GM21515 (cell line): ENCODE measurements at regions not wholly inside any gene's neighbourhood (a gene's known extent, or its start where the extent isn't known, plus 50 kb on each side); places are given as distances from the start of the nearest gene placed in this dataset.
"Not testable (repeated sequence)": the region's sequence is repeated elsewhere in the genome, so short reads cannot be mapped to it uniquely, and the experiment has no call there.

Experiments used
- ATAC-seq: cut with Tn5 transposase; IDR thresholded peaks from one replicate; pipeline ENCODE4 v1.9.1; 2021; ENCODE audit not compliant: unreplicated experiment

DNA sequence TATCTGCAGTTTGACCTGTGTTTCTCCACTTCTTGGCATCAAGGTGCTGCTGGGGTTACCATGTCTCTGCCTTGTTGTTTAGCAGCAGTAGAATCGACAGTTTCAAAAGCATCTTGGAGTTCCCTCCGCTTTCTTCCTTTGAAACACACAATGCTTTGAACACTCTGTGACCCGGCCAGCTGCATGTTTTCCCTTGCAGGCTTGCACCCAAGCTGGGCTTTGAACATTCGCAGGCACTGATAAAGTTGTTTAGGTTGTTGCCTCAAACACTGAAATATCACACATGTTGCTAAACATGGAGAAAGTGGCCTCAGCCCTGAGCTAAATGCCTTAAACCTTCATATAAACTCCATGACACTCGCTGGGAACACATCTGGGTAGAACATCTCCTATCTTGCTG is 251.7 kb downstream of the TSN start:
- no peak for ATAC-seq

DNA sequence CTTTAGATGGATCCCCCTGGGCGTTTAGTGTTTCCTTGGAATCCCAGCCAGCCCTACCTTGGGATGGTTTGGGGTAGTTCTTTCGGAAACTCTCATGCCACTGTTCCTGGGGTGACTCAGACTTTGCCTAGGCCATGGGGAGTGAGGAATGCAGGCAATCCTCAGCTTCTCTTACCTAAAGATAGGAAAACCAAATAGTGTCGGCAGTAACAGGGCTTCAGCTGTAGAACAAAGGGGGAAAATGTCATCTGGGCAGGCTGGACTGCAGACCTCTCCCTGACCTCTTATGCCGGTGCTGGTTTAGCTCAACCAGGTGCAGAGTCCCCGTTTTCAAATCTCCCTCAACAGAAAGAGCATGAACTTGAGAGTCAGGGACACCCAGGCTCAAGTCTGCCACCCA is 252.1 kb downstream of the TSN start:
- no peak for ATAC-seq

DNA sequence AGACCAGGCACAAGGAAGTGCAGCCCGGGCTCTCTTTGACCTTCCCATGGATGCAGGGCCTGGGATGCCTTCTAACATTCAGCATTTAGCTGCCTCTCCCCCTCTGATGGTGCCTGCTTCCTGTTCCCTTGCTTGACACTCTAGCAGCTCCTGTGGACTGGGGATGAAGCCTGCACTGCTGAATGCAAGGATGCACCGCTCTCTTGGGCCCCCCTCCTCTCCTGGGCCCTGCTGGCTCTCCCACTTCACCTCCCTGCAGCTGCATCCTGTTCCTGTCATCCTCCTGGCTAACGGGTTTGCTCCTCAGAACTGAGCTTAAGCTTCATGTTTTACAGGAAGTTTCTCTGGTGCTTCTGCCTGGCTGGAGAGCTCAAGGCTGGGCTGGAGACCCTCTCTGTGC is 254.1 kb downstream of the TSN start:
- no peak for ATAC-seq

DNA sequence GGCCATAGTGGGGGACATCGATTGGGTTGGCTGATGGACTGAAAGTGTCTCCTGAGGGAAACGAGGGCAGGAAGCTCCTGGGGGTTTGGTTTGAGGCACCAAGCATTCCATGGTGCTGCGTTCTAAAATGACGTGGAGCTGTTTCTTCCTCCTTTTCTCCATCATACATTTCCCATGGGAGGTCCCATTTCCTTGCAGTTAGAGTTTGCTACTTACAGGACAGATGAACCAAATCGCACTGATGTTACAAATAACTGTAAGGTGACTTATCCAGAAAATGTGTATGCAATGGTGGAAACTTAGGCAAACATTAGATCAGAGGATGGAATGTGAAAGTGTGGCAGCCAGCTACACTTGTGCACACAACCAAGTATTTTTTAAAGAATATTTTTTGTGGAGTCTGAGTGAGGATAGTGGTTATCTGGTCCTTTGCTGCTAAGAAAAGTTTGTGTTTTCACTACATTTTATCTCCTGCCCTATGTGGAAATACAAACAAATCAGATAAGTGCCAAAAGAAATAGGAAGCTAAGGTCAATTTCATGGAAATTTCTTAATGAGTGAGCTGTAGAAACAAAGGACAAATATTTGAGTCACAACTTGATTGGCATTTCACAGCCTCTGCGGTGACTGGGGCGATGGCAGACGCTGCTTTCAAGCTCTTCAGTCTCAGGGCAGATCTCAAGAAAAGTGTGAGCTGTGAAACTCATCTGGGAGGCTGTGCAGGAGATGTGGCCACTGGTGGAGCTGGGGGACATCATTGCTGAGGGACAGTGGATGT is 256.2 kb downstream of the TSN start:
- no peak for ATAC-seq

DNA sequence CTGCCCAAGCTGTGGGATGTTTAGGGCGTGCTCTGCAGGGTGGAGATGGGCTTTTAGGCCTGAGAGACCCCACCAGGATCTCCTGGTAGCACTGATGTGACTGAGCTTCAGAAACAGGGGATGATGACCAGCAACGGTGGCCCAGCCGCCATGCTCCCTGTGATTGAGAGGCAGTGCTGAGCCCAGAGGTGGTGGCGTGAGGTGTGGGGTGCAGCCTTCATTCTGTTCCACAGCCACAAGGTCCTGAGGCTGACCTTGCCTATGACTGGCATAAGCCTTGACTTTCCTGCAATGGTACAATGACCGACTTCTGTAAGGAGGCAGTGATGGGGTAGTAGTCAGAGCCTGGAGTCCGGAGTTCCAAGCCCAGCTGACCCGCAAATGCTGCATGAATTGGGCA is 263.3 kb downstream of the TSN start:
- ATAC-seq: no peak

DNA sequence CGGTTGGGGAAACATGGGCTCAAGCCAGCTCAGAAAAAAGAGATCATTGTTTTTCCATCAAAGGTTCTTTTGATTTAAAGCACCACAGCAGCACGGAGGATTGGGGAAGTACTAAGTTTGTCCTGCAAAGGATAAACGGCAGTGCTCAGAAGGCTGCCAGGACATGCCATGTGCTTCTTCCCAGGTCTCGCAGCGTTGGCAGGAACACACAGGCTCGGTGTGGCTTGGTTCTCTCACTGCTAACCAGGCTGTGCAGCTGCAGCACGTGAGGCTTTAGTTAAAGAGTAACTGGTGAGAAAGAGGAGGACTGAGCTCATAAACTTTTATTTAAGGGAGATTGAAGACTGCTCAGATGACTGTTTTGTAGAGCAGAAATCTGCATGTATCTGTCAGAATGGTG is 264.3 kb downstream of the TSN start:
- no peak for ATAC-seq

DNA sequence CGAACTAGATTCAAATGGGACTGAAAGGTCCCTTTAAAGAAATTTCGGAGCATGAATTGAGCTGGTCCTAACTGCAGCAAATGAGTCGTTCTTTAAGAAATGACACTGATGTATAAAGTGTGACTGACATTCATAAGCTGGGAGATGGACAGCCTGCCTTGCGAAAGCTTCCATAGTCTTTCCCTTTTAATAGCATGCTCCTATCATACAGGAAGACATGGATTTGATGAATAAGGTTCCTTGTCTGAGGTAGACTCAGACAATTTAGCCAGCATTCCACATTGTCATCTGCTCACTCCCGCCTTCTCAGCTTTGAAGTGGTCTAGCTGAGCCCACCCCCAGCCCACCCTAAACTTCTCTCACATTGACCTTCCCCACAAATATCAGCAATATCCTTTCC is 264.9 kb downstream of the TSN start:
- ATAC-seq: no peak

DNA sequence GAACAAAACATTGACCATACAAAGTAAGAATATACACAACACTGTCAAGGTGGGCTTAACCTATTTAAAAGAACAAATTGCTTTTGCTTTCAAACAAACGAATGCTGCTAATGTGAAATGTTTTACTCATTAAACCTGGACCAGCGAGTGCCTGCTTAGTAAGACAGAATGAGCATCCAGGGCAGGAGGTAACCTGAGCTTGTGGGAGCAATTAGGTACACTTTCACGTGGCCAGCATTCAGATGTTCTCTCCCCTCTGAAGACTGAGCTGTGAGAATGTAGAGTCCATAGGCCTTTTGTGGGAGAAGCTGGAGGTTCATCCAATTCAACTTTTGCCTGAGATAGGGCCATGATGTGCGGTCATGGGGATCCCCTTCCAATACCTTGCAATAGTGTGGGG is 266.5 kb downstream of the TSN start:
- ATAC-seq: no peak

DNA sequence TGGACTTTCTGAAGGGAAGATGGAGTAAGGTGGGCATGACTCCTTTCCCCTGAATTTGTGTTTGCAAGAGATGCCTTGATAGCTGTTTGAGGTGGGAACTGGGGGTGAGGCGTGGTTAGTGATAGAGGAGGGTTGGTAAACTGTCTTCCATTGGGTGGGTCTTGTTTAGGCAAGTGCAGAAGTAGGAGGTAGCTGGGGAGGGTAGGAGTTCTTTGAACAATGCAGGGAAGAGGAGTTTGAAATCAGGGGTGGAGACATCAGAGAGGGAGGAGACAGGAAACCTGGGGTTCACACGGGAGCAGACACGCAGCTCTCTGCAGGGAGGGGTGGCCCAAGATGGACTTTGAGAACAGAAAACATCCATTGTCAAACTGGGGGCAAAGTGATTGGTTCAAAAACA is 267.1 kb downstream of the TSN start:
- ATAC-seq: no peak

DNA sequence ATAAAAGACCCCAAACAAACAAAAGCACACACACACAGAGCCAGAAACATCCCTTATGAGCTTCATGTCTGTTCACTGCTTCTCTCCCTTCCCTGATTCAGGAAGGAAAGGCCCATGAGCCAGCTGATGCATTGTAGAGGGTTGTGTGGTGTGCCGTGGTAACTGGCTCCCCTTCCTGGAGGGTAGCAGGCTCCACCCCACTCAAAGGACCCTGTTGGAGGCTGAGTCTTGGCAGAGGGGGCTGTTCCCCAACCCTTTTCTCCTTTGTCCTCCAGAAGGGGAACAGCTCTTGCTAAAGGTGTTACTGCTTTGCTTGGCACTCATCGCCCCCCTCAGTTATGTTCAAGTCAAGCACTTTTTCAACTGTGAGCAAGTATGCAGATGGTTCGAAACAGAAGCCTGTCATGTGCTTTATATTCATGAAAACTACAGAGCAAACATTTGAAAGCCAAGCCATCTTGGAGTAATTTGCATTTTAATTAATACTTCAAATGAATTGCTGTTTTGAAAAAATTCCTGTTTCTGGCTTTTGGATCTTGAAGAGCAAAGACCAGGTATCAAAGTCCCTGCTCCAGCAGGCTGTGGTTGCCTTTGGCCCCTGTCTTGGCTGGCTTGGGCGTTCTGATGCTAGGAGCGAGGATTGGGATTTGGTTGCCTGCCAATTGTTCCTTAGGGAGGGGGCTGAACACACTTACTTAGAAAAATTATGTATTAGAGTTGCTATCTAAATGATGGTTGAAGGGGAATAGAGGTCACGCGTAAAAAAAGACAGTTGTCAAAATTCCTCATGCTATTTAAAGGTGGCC is 267.8 kb downstream of the TSN start:
- ATAC-seq: no peak

DNA sequence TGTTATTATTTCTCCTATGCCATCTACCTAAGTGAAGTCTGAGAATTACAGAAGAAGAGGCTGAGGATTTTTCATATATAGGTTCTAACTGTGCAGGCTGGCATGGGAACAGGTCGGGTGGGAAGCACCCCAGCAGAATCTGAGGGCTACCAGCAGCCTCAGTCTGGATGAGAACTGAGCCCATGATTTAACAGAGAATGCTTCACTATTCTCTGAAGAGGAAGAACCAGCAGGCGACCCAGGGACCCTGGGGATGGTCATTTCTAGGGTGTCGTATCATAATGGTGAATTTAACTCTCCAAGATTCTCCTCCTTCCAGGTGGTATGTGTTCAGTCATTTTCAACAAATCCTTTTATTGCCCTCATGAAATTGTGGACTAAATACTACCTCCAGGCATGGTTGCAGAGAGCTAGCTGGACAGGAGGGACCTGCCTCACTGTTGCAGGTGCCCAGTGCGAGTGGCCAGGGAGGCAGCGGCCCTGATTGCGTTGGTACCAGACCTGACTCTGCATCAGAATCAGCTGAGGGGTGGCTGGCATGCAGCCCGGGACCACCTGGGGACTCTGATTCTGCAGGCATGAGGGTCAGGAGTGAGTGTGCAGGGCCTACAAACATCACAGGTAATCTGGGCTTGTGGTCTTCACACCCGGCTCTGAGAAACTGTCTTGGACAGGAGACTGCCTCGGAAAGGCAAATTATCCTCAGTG is 272.2 kb downstream of the TSN start:
- no peak for ATAC-seq

DNA sequence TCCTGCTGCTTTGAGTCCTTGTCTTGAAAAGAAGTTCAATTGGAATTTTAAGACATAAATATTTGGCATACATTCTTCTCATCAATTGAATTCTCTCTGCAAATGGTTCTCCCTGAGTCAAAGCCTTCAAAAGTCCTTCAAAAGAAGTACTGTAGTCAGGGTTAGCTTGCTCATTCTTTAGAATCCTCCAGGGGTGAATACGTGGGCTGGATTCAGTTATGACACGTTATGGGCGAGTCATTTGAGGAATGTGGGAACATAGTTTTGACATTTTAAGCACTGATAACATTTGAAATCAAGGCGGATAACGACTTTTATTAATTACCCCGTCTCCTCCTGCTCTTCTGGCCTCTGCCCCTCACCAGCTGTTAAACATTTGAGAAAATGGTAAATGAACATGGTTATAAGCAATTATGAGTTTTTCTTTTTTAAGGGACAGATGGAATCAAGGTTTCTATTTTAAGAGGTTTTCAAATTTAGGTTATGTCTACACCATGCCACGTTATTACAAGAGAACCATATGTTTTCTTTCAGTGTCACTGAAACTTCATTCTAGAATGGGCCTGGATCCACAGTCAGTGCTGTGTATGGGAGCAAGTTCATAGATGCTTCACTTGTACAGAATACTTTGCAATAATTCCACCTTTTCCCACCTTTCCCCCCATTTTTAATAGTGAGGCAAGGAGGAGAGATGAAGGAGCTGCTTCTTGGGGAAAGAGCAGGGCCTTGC is 273.1 kb downstream of the TSN start:
- ATAC-seq: no peak

DNA sequence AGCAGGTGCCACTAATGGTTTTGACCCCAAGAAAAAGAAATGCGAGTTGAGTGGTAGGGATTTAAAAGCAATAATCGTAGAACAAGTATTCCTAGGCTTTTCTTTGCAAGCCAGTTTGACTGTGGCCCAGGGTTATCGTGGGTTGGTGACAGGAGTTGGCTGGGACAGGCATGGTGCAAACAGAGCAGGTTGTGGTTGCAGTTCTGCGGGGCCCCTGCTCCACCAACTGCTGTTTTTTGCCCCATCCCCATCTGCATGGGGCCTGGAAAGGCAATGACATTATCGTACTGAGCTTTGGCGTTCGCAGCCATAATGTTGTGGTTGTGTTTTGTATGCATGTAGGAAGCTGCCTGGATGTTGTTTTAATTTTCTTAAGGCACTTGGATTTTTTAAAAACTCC is 274.0 kb downstream of the TSN start:
- no peak for ATAC-seq

DNA sequence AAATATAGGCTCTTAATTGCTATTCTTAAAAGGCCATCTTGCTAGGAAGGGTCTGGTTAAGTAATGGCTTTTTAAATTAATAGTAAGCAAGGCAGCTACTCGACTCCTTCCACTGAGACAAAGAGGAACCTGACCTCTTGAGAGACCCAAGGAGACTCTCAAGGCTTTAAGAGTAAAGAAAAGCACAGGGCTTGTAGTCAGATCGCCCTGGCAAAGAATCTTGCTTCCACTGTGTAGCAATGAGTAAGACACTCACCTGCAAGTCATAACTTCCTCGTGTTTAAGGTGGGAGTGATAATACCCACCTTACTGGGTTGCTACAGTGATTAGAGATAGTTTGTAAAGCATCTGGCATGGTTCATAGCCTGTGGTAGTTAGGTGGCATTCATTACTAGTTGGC is 274.5 kb downstream of the TSN start:
- no peak for ATAC-seq

DNA sequence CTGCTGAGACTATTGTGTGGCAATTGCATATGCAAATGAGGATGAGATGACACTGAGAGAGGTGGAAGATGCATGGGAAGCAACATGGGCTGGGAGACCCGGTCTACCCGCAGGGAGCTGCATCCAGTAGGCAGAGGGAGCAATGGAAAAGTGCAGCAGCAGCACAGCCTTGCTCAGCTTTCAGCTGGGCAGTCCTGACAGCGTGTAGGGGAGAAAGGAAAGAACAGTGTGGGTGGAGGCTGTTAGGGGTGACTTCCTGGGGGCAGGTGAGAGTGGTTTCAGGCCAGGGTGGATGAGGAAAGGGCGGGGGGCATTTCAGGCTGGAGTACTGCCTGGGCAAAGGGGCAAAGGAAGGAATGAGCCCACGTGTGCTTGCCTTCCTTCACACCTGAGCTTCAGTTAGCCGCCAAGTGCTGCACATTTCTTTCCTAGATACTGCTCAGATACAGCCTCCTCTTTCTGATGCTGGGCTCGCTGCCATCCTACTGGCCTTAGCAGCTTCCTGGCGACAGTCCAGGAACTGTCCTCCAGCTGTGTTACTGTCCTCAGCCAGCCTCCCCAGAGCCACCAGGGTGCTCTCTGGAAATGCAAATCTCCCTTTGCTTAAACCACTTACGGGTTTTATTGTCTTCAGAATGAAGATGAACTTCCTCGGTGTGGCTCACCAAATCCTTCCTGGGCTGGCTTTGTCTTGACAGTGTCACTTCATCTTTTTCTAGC is 276.3 kb downstream of the TSN start:
- no peak for ATAC-seq

DNA sequence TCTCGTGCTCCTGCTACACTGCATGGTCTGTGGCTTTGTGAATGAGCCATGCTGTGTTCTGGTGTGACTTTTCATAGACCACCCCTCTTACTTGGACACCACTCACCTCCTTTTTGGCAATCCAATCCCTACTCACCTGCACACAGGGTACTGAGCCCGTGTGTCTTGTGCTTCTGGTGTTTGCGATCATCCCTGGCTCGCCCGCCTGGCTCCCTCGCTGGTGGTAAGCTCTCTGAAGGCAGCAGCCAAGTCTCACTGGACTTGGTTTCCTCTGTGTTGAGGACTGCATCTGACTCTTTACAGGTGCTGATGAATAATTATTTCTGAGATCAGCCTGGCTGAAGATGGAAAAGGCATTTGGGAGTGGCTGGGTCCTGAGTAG is 276.8 kb downstream of the TSN start:
- no peak for ATAC-seq

DNA sequence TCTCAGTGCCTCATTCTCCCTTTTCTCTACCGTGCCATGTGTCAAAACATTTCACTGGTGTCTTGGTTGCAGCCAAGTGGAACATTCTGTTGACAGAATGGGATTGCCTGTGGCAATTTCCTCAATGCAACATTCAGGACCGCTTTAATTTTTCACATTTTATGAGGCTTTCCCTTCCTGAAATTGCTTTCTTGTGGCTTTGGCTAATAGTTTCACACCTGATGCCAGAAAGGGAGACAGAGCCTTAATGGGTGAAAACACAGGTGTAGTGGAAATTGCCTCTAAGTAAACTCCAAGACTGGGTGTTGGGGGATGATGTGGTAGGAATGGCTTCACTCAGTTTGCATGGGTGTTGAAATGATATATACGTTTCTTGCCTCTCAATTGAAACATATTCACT is 278.3 kb downstream of the TSN start:
- no peak for ATAC-seq

DNA sequence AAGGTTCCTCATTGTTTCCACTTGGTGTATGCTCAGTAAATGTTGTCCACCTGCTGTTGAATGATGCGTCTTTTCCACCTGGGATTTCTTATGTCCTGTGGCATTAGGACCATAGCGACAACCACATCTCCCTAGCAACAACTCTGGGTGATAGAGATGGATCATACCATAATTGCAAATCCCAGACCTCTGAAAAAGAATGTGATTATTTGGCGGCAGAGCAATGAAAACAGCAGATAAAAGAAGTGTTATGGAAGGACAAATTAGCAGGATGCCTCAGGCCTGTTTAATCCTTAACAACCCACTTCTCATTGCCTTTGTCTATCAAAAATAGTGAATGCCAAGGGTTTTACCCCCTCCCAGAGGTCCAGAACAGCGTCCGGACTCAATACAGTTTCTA is 278.9 kb downstream of the TSN start:
- ATAC-seq: no peak

DNA sequence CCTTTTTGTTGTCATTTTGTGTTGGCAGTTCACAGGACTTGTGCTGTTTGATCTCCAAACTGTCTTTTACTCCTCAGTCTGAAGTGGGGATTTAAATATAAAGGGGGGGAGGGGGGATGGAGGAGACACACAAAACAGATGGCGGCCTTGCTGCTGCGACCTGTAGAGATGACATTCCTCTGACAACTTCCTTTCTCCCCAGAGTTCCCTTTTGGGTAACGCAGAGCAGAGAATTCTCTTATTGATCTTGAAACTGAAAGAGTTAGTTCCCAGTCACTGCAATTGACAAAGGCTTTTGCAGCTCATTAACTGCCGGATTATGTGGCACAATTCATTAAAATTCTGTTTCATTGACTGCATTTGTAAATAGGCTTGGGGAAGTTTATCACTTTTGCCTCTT is 279.3 kb downstream of the TSN start:
- ATAC-seq: no peak

DNA sequence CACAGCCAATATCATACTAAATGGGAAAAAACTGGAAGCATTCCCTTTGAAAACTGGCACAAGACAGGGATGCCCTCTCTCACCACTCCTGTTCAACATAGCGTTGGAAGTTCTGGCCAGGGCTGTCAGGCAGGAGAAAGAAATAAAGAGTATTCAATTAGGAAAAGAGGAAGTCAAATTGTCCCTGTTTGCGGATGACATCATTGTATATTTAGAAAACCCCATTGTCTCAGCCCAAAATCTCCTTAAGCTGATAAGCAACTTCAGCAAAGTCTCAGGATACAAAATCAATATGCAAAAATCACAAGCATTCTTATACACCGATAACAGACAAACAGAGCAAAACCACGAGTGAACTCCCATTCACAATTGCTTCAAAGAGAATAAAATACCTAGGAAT is 283.4 kb downstream of the TSN start:
- not testable (repeated sequence) for ATAC-seq

DNA sequence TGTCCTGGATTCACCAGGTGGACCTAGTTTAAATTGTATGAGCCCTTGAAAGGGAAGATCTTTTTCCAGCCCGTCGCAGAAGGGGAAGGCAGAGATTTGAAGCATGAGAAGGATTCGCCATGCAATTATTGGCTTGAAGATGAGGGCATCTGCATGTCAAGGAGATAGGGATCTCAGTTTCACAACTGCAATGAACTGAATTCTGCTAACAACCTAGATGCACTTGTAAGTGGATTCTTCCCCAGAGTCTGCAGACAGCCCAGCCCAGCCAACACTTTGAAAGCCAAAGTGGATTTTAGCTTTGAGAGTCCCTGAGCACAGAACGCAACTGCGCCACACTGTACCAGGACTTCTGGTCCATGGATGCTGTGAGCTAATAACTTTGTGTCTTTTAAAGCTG is 286.0 kb downstream of the TSN start:
- no peak for ATAC-seq
